Esophagus (tissue), 2 donors: ENCODE measurements at regions not wholly inside any gene's neighbourhood (a gene's known extent, or its start where the extent isn't known, plus 50 kb on each side); places are given as distances from the start of the nearest gene placed in this dataset.

Source experiments
- H3K27ac ChIP-seq, 2 donors: one replicate each; pipeline ENCODE4 v1.5.1; 2013; ENCODE audit warnings: low read depth in 2 of 2, mild to moderate bottlenecking in 2 of 2, inconsistent platforms in 1 of 2, low read length in 1 of 2, moderate library complexity in 1 of 2
- H3K27me3 ChIP-seq, 2 donors: one replicate each; pipeline ENCODE4 v1.6.1; 2013; ENCODE audit warnings: low read length in 2 of 2, control low read depth in 1 of 2, mild to moderate bottlenecking in 1 of 2; ENCODE audit not compliant: insufficient read depth in 2 of 2, control insufficient read depth in 1 of 2
- H3K36me3 ChIP-seq, 2 donors: one replicate each; pipeline ENCODE4 v1.6.1; 2013; ENCODE audit warnings: low read length in 1 of 2; ENCODE audit not compliant: control insufficient read depth in 2 of 2, insufficient read depth in 2 of 2
- H3K4me1 ChIP-seq, 2 donors: one replicate each; pipeline ENCODE4 v1.6.1; 2013; ENCODE audit warnings: low read length in 1 of 2; ENCODE audit not compliant: control insufficient read depth in 2 of 2, insufficient read depth in 2 of 2
- H3K4me3 ChIP-seq, 2 donors: one replicate each; pipeline ENCODE4 v1.5.1; 2013; ENCODE audit warnings: low read length in 2 of 2, mild to moderate bottlenecking in 2 of 2, low read depth in 1 of 2, moderate library complexity in 1 of 2
- H3K9me3 ChIP-seq, 2 donors: one replicate each; pipeline ENCODE4 v1.6.1; 2013; ENCODE audit warnings: mild to moderate bottlenecking in 2 of 2, low read depth in 1 of 2, low read length in 1 of 2, moderate library complexity in 1 of 2; ENCODE audit not compliant: control insufficient read depth in 2 of 2, insufficient read depth in 1 of 2
- WGBS, 2 donors: extraction: QIAGEN DNeasy Blood & Tissue Kit; methylation state at CpG; one replicate each; pipeline ENCODE4 v1.1.7; 2013; 5-methylcytosine and 5-hydroxymethylcytosine counted together
- donor health status: healthy with polysubstance abuse.
- donor health status: Bipolar disorder and iron deficiency.

- H3K27me3 ChIP-seq: no peaks in the 10 kb centered on the region
- H3K27ac ChIP-seq: no peak overlapping the region
- H3K36me3 ChIP-seq: no peaks in the 10 kb centered on the region
- WGBS, 2 donors: 66 to 71% methylated on average over 11 of the region's 11 CpGs
- no peaks in the 10 kb centered on the region for H3K9me3 ChIP-seq
- no peak overlapping the region for H3K4me3 ChIP-seq
- no peaks in the 10 kb centered on the region for H3K4me1 ChIP-seq
These were observed 1041.8 kb downstream of the VRK1 start for GRCh38 chr14:97838986-97839385.

GRCh38 chr14:97840159-97840558 is 1043.0 kb downstream of the VRK1 start:
- H3K4me3 ChIP-seq: no peak overlapping the region
- no peak overlapping the region for H3K27ac ChIP-seq
- WGBS, 2 donors: 85% methylated on average over 4 of the region's 4 CpGs
- no peaks in the 10 kb centered on the region for H3K9me3 ChIP-seq
- no peaks in the 10 kb centered on the region for H3K27me3 ChIP-seq
- no peaks in the 10 kb centered on the region for H3K36me3 ChIP-seq
- no peaks in the 10 kb centered on the region for H3K4me1 ChIP-seq

GRCh38 chr14:97841762-97842161 is 1044.6 kb downstream of the VRK1 start:
- WGBS, 2 donors: 71 to 76% methylated on average over 5 of the region's 5 CpGs
- no peak overlapping the region for H3K27ac ChIP-seq
- no peaks in the 10 kb centered on the region for H3K4me1 ChIP-seq
- H3K36me3 ChIP-seq: no peaks in the 10 kb centered on the region
- no peaks in the 10 kb centered on the region for H3K9me3 ChIP-seq
- H3K27me3 ChIP-seq: no peaks in the 10 kb centered on the region
- no peak overlapping the region for H3K4me3 ChIP-seq

DNA sequence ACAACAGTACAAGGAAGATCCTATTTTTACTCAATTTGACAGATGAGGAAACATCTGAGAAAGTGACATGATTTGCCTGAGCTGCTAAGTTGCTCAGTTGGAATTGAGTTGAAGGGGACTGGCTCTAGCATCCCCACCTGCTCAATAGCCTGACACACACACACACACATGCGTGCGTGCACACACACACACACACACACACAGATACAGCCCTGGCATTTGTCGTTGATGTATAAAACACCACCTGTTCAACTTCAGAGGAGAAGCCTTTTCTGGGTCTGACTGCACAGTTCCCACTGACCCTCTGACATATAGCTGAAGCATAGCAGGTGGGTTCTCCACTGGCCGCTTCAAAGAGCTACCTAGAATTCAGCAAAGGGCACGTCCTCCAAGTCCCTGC is 1045.9 kb downstream of the VRK1 start:
- Histone ChIP-seq H3K36me3 (no peaks in the 10 kb centered on the region), H3K9me3 (no peaks in the 10 kb centered on the region)
- WGBS, 2 donors: 68 to 81% methylated on average over 5 of the region's 5 CpGs

GRCh38 chr14:97844042-97844441 is 1046.9 kb downstream of the VRK1 start:
- no peaks in the 10 kb centered on the region for H3K4me1 ChIP-seq
- H3K27ac ChIP-seq: no peak overlapping the region
- H3K4me3 ChIP-seq: no peak overlapping the region
- no peaks in the 10 kb centered on the region for H3K9me3 ChIP-seq
- no peaks in the 10 kb centered on the region for H3K36me3 ChIP-seq
- H3K27me3 ChIP-seq: no peaks in the 10 kb centered on the region
- 74 to 88% methylated on average over 2 of the region's 2 CpGs for whole genome bisulfite sequencing, 2 donors

More for the DNA sequence above, 1045.9 kb downstream of the VRK1 start:
- no peaks in the 10 kb centered on the region for H3K4me1 ChIP-seq
- no peak overlapping the region for H3K4me3 ChIP-seq
- no peak overlapping the region for H3K27ac ChIP-seq
- H3K27me3 ChIP-seq: no peaks in the 10 kb centered on the region

GRCh38 chr14:97846156-97846555 is 1049.0 kb downstream of the VRK1 start:
- H3K4me1 ChIP-seq: no peaks in the 10 kb centered on the region
- H3K9me3 ChIP-seq: no peaks in the 10 kb centered on the region
- H3K27ac ChIP-seq: no peak overlapping the region
- WGBS, 2 donors: 88 to 91% methylated on average over 1 of the region's 1 CpG
- no peaks in the 10 kb centered on the region for H3K27me3 ChIP-seq
- H3K36me3 ChIP-seq: no peaks in the 10 kb centered on the region
- no peak overlapping the region for H3K4me3 ChIP-seq

DNA sequence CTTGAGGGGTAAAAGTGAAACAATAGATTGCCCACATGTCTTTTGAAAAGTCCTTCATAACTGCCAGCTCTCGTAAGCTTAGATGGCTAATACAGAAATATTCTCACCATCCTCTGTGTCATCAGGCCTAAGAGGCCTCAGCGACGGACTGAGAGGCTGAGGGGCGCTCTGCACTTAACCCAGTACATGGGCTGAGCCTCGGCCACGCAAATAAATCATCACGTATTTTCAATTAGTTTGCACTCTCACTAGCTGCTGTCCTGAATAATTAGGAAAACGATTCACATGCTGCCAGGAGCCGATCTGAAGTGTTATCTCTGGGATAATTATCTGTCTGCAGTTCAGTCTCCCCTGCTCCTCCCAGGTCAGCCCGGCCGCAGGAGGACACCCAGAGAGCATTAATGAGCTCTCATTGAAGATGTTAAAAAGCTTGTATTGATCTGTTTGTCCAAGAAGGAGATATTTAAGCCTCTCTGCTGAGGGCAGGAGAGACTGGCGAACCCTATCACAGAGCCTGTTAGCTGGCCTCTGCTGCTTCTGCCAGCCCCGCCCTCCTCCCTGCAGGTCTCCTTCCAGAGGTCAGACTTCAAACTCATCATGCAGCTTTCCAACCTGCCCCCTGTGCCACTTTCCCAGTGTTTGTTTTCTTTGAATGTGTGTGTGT is 1051.3 kb downstream of the VRK1 start:
- Histone ChIP-seq H3K4me3 (no peak overlapping the region), H3K27me3 (no peaks in the 10 kb centered on the region), H3K27ac (no peak overlapping the region), H3K36me3 (no peaks in the 10 kb centered on the region), H3K9me3 (no peaks in the 10 kb centered on the region), H3K4me1 (no peaks in the 10 kb centered on the region)
- 61 to 73% methylated on average over 13 of the region's 13 CpGs for WGBS, 2 donors

DNA sequence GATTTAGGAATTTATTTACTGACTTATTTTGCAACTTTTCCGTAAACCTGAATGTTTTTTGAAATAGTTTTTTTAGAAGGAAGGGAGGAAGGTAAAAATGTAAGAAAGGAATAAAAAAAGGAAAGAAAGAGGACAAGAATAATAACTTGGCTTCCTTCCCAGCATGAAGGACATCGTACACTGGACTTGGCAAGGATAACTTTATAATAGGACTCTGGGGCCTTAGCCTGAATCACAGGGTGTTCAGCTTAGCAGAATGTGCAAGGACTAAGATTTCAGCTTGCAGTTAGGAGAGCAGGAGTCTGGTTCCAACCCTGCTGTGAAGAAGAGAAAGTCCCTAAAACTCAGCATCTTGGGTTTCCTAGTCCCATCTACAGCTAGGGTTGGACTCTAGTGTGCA is 1053.3 kb downstream of the VRK1 start:
- Histone ChIP-seq H3K36me3 (no peaks in the 10 kb centered on the region), H3K4me3 (no peak overlapping the region)

DNA sequence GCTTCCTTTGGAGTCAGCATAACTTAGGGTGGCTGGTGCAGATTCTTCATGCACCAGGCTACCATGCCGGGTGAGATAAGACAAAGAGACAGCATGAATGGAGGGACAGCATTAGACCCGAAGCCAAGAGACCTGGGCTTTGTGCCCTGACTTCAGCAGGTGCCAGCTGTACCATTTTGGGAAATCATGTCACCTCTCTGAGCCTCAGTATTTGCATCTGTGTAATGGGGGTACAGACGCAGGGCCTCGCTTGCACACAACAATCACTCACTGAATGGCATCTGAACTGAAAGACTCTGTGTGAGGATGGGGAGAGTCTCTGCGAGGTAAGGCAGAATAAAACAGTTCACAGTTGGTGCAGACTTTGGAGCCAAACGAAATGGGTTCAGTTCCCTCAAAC is 1053.7 kb downstream of the VRK1 start:
- Histone ChIP-seq H3K27me3 (no peaks in the 10 kb centered on the region), H3K9me3 (no peaks in the 10 kb centered on the region)

More for the DNA sequence above, 1053.3 kb downstream of the VRK1 start:
- Histone ChIP-seq H3K27ac (no peak overlapping the region), H3K9me3 (no peaks in the 10 kb centered on the region), H3K4me1 (no peaks in the 10 kb centered on the region), H3K27me3 (no peaks in the 10 kb centered on the region)
- 65 to 68% methylated on average over 2 of the region's 2 CpGs for WGBS, 2 donors

GRCh38 chr14:97851428-97851995 is 1054.3 kb downstream of the VRK1 start:
- Histone ChIP-seq H3K36me3 (no peaks in the 10 kb centered on the region), H3K27ac (no peak overlapping the region), H3K4me3 (no peak overlapping the region), H3K27me3 (no peaks in the 10 kb centered on the region), H3K9me3 (no peaks in the 10 kb centered on the region), H3K4me1 (no peaks in the 10 kb centered on the region)
- 57 to 71% methylated on average over 15 of the region's 15 CpGs for WGBS, 2 donors

More for the DNA sequence above, 1053.7 kb downstream of the VRK1 start:
- Histone ChIP-seq H3K4me3 (no peak overlapping the region), H3K4me1 (no peaks in the 10 kb centered on the region), H3K27ac (no peak overlapping the region), H3K36me3 (no peaks in the 10 kb centered on the region)
- WGBS, 2 donors: 85 to 87% methylated on average over 6 of the region's 6 CpGs
